Breast epithelium (tissue), 3 donors: ENCODE measurements at regions not wholly inside any gene's neighbourhood (a gene's known extent, or its start where the extent isn't known, plus 50 kb on each side); places are given as distances from the start of the nearest gene placed in this dataset.

Experiments
- POLR2A ChIP-seq: fragments of 450-650 bp; IDR thresholded peaks from one replicate; pipeline ENCODE4 v1.6.1; 2016; ENCODE audit warnings: antibody characterized with exemption, mild to moderate bottlenecking, moderate library complexity
- POLR2AphosphoS5 ChIP-seq, 3 donors: sonication (generic); formaldehyde crosslinking; IDR thresholded peaks; one replicate each; pipeline ENCODE4 v1.6.1; 2017; ENCODE audit warnings: antibody characterized with exemption in 3 of 3
- TF ChIP-seq, protein P1 (sequence below), 3 donors: fragments of 450-650 bp; IDR thresholded peaks; one replicate each; pipeline ENCODE4 v1.5.1; 2016 to 2017; ENCODE audit warnings: antibody characterized with exemption in 3 of 3, mild to moderate bottlenecking in 3 of 3, moderate library complexity in 3 of 3

DNA sequence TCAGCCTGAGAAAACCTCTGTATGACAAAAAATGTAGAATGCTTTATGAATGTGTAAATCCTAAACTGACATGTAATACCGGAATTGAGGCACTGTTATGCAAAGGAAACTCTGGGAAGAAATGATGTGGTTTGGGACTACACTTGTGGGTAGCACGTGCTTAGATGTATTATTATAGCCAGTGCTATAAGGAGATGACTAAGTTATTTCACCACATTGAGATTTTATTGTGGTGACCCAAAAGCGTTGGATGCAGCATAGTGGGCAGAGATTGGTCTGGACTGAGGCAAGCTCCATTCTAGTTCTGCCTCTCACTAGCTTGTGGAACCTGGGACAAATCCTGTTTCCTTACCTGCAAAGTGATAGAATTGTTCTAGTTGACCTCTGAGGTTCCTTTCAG is 172.2 kb downstream of the SNAPC1 start:
- TF ChIP-seq, protein P1, sequence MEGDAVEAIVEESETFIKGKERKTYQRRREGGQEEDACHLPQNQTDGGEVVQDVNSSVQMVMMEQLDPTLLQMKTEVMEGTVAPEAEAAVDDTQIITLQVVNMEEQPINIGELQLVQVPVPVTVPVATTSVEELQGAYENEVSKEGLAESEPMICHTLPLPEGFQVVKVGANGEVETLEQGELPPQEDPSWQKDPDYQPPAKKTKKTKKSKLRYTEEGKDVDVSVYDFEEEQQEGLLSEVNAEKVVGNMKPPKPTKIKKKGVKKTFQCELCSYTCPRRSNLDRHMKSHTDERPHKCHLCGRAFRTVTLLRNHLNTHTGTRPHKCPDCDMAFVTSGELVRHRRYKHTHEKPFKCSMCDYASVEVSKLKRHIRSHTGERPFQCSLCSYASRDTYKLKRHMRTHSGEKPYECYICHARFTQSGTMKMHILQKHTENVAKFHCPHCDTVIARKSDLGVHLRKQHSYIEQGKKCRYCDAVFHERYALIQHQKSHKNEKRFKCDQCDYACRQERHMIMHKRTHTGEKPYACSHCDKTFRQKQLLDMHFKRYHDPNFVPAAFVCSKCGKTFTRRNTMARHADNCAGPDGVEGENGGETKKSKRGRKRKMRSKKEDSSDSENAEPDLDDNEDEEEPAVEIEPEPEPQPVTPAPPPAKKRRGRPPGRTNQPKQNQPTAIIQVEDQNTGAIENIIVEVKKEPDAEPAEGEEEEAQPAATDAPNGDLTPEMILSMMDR (IDR thresholded peaks at IDR 0.05), result no peak
- TF ChIP-seq POLR2AphosphoS5 (IDR thresholded peaks at IDR 0.05) (no peak), POLR2A (no peak)
